B cell (primary cell): ENCODE measurements at regions not wholly inside any gene's neighbourhood (a gene's known extent, or its start where the extent isn't known, plus 50 kb on each side); places are given as distances from the start of the nearest gene placed in this dataset.

Experiments used
- EZH2 ChIP-seq: IDR thresholded peaks from 2 replicates; pipeline ENCODE4 v1.6.1; 2012; ENCODE audit warnings: borderline replicate concordance, low read depth, mild to moderate bottlenecking, moderate library complexity, low read length; ENCODE audit not compliant: insufficient read depth, poor library complexity, severe bottlenecking
- TF ChIP-seq, protein P1 (sequence below): fragments of 200-600 bp; IDR thresholded peaks from one replicate; pipeline ENCODE4 v1.8.0; 2022; ENCODE audit warnings: antibody characterized with exemption, mild to moderate bottlenecking

DNA sequence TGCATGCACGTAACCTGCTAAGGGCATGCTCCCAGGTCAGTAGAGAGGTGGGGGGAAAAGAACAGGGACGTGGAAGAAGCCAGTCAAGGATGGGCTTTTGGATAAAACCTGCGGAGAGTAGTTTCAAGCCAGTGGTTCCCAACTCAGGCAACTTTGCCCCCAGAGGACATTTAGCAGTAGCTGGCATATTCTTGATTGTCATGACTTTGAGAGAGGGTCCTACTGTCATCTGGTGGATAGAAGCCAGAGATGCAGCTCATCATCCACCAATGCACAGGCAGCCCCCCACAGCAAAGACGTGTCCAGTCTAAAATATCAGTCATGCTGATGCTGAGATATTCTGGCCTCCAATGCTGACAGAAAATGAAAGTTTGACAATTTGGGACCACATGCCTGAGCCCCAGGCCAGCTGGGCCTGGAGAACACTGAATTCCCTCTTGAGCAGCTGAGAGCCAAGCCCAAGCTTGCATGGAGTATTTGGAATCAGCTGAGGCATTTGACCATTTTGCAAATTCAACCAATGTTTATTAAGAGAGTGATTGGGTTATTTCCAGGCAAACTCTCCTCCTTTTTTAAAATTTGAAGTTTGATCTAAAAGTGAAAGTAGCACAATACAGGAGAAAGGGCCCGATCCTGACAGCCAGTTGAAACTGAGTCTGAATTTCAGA, 110.0 kb upstream of the C7orf33 start:
- TF ChIP-seq, protein P1, sequence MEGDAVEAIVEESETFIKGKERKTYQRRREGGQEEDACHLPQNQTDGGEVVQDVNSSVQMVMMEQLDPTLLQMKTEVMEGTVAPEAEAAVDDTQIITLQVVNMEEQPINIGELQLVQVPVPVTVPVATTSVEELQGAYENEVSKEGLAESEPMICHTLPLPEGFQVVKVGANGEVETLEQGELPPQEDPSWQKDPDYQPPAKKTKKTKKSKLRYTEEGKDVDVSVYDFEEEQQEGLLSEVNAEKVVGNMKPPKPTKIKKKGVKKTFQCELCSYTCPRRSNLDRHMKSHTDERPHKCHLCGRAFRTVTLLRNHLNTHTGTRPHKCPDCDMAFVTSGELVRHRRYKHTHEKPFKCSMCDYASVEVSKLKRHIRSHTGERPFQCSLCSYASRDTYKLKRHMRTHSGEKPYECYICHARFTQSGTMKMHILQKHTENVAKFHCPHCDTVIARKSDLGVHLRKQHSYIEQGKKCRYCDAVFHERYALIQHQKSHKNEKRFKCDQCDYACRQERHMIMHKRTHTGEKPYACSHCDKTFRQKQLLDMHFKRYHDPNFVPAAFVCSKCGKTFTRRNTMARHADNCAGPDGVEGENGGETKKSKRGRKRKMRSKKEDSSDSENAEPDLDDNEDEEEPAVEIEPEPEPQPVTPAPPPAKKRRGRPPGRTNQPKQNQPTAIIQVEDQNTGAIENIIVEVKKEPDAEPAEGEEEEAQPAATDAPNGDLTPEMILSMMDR: no peak
- no peak for TF ChIP-seq EZH2
